ENCODE measurements at regions not wholly inside any gene's neighbourhood (a gene's known extent, or its start where the extent isn't known, plus 50 kb on each side); places are given as distances from the start of the nearest gene placed in this dataset.

- no CpG with 5 or more reads among the region's 2 CpGs for WGBS (ENCODE audit: insufficient coverage, insufficient read length)
- no peak overlapping the region for H3K4me3 ChIP-seq (ENCODE audit: low read length)
- H3K4me1 ChIP-seq (ENCODE audit: control insufficient read depth, insufficient read depth, low read length): no peaks in the 10 kb centered on the region; the same call in 1 of the 2 replicates
- no peaks in the 10 kb centered on the region for H3K27me3 ChIP-seq (ENCODE audit: control insufficient read depth, insufficient read depth, low read length)
- H3K27ac ChIP-seq (ENCODE audit: low read length): no peak overlapping the region
- no peak for DNase-seq (ENCODE audit: low read depth, low spot score)
- no peaks in the 10 kb centered on the region for H3K36me3 ChIP-seq (ENCODE audit: control insufficient read depth, insufficient read depth, low read length)
- H3K9me3 ChIP-seq (ENCODE audit: control insufficient read depth, insufficient read depth, low read length): no peaks in the 10 kb centered on the region
Measured at GRCh38 chr2:185202381-185202780, 536.2 kb upstream of the FSIP2 start.

- Histone ChIP-seq H3K36me3 (ENCODE audit: control insufficient read depth, insufficient read depth, low read length) (no peaks in the 10 kb centered on the region), H3K4me1 (ENCODE audit: control insufficient read depth, insufficient read depth, low read length) (no peaks in the 10 kb centered on the region; the same call in 1 of the 2 replicates), H3K27me3 (ENCODE audit: control insufficient read depth, insufficient read depth, low read length) (no peaks in the 10 kb centered on the region), H3K9me3 (ENCODE audit: control insufficient read depth, insufficient read depth, low read length) (no peaks in the 10 kb centered on the region), H3K4me3 (ENCODE audit: low read length) (no peak overlapping the region), H3K27ac (ENCODE audit: low read length) (no peak overlapping the region)
- no CpG with 5 or more reads among the region's 3 CpGs for WGBS (ENCODE audit: insufficient coverage, insufficient read length)
- DNase-seq (ENCODE audit: low read depth, low spot score): no peak
Measured at GRCh38 chr2:185202945-185203528, 535.6 kb upstream of the FSIP2 start.

- Histone ChIP-seq H3K36me3 (ENCODE audit: control insufficient read depth, insufficient read depth, low read length) (no peaks in the 10 kb centered on the region), H3K4me1 (ENCODE audit: control insufficient read depth, insufficient read depth, low read length) (no peaks in the 10 kb centered on the region; the same call in 1 of the 2 replicates), H3K9me3 (ENCODE audit: control insufficient read depth, insufficient read depth, low read length) (no peaks in the 10 kb centered on the region), H3K27me3 (ENCODE audit: control insufficient read depth, insufficient read depth, low read length) (no peaks in the 10 kb centered on the region), H3K4me3 (ENCODE audit: low read length) (no peak overlapping the region), H3K27ac (ENCODE audit: low read length) (no peak overlapping the region)
- no CpG with 5 or more reads among the region's 1 CpG for WGBS (ENCODE audit: insufficient coverage, insufficient read length)
- DNase-seq (ENCODE audit: low read depth, low spot score): peak; percentile 54
Measured at GRCh38 chr2:185208261-185208660, 530.3 kb upstream of the FSIP2 start.

GRCh38 chr2:185215497-185215896 is 523.1 kb upstream of the FSIP2 start:
- Histone ChIP-seq H3K4me1 (ENCODE audit: control insufficient read depth, insufficient read depth, low read length) (no peaks in the 10 kb centered on the region), H3K27me3 (ENCODE audit: control insufficient read depth, insufficient read depth, low read length) (no peaks in the 10 kb centered on the region), H3K4me3 (ENCODE audit: low read length) (no peak overlapping the region), H3K27ac (ENCODE audit: low read length) (no peak overlapping the region), H3K36me3 (ENCODE audit: control insufficient read depth, insufficient read depth, low read length) (no peaks in the 10 kb centered on the region), H3K9me3 (ENCODE audit: control insufficient read depth, insufficient read depth, low read length) (no peaks in the 10 kb centered on the region)
- no peak for DNase-seq (ENCODE audit: low read depth, low spot score)
- WGBS (ENCODE audit: insufficient coverage, insufficient read length): no CpG with 5 or more reads among the region's 3 CpGs

GRCh38 chr2:185219981-185220380 is 518.6 kb upstream of the FSIP2 start:
- DNase-seq (ENCODE audit: low read depth, low spot score): no peak
- WGBS (ENCODE audit: insufficient coverage, insufficient read length): no CpG with 5 or more reads among the region's 3 CpGs

GRCh38 chr2:185222311-185222710 is 516.3 kb upstream of the FSIP2 start:
- WGBS (ENCODE audit: insufficient coverage, insufficient read length): no CpG with 5 or more reads among the region's 1 CpG
- Histone ChIP-seq H3K27ac (ENCODE audit: low read length) (no peak overlapping the region), H3K4me1 (ENCODE audit: control insufficient read depth, insufficient read depth, low read length) (no peaks in the 10 kb centered on the region), H3K27me3 (ENCODE audit: control insufficient read depth, insufficient read depth, low read length) (no peaks in the 10 kb centered on the region), H3K9me3 (ENCODE audit: control insufficient read depth, insufficient read depth, low read length) (no peaks in the 10 kb centered on the region), H3K4me3 (ENCODE audit: low read length) (no peak overlapping the region), H3K36me3 (ENCODE audit: control insufficient read depth, insufficient read depth, low read length) (no peaks in the 10 kb centered on the region)
- DNase-seq (ENCODE audit: low read depth, low spot score): no peak

More at GRCh38 chr2:185219981-185220380, 518.6 kb upstream of the FSIP2 start:
- Histone ChIP-seq H3K36me3 (ENCODE audit: control insufficient read depth, insufficient read depth, low read length) (no peaks in the 10 kb centered on the region), H3K9me3 (ENCODE audit: control insufficient read depth, insufficient read depth, low read length) (no peaks in the 10 kb centered on the region), H3K27me3 (ENCODE audit: control insufficient read depth, insufficient read depth, low read length) (no peaks in the 10 kb centered on the region), H3K4me3 (ENCODE audit: low read length) (no peak overlapping the region), H3K4me1 (ENCODE audit: control insufficient read depth, insufficient read depth, low read length) (no peaks in the 10 kb centered on the region), H3K27ac (ENCODE audit: low read length) (no peak overlapping the region)

GRCh38 chr2:185227391-185227790 is 511.2 kb upstream of the FSIP2 start:
- no CpG with 5 or more reads among the region's 3 CpGs for WGBS (ENCODE audit: insufficient coverage, insufficient read length)
- Histone ChIP-seq H3K27ac (ENCODE audit: low read length) (no peak overlapping the region), H3K9me3 (ENCODE audit: control insufficient read depth, insufficient read depth, low read length) (no peaks in the 10 kb centered on the region), H3K27me3 (ENCODE audit: control insufficient read depth, insufficient read depth, low read length) (no peaks in the 10 kb centered on the region), H3K4me1 (ENCODE audit: control insufficient read depth, insufficient read depth, low read length) (no peaks in the 10 kb centered on the region), H3K4me3 (ENCODE audit: low read length) (no peak overlapping the region), H3K36me3 (ENCODE audit: control insufficient read depth, insufficient read depth, low read length) (no peaks in the 10 kb centered on the region)
- DNase-seq (ENCODE audit: low read depth, low spot score): no peak

- Histone ChIP-seq H3K36me3 (ENCODE audit: control insufficient read depth, insufficient read depth, low read length) (no peaks in the 10 kb centered on the region), H3K9me3 (ENCODE audit: control insufficient read depth, insufficient read depth, low read length) (no peaks in the 10 kb centered on the region), H3K4me3 (ENCODE audit: low read length) (no peak overlapping the region), H3K4me1 (ENCODE audit: control insufficient read depth, insufficient read depth, low read length) (no peaks in the 10 kb centered on the region), H3K27me3 (ENCODE audit: control insufficient read depth, insufficient read depth, low read length) (no peaks in the 10 kb centered on the region), H3K27ac (ENCODE audit: low read length) (no peak overlapping the region)
- no peak for DNase-seq (ENCODE audit: low read depth, low spot score)
- no CpG with 5 or more reads among the region's 1 CpG for WGBS (ENCODE audit: insufficient coverage, insufficient read length)
Measured at GRCh38 chr2:185239491-185239890, 499.1 kb upstream of the FSIP2 start.

- Histone ChIP-seq H3K27me3 (ENCODE audit: control insufficient read depth, insufficient read depth, low read length) (no peaks in the 10 kb centered on the region), H3K4me1 (ENCODE audit: control insufficient read depth, insufficient read depth, low read length) (no peaks in the 10 kb centered on the region; the same call in 1 of the 2 replicates), H3K9me3 (ENCODE audit: control insufficient read depth, insufficient read depth, low read length) (no peaks in the 10 kb centered on the region), H3K27ac (ENCODE audit: low read length) (no peak overlapping the region), H3K4me3 (ENCODE audit: low read length) (no peak overlapping the region), H3K36me3 (ENCODE audit: control insufficient read depth, insufficient read depth, low read length) (no peaks in the 10 kb centered on the region)
- DNase-seq (ENCODE audit: low read depth, low spot score): no peak
- WGBS (ENCODE audit: insufficient coverage, insufficient read length): no CpG with 5 or more reads among the region's 4 CpGs
Measured at GRCh38 chr2:185240796-185241195, 497.8 kb upstream of the FSIP2 start.

- WGBS (ENCODE audit: insufficient coverage, insufficient read length): no CpG with 5 or more reads among the region's 13 CpGs
- H3K4me3 ChIP-seq (ENCODE audit: low read length): no peak overlapping the region
- no peak overlapping the region for H3K27ac ChIP-seq (ENCODE audit: low read length)
- no peak for DNase-seq (ENCODE audit: low read depth, low spot score)
- no peaks in the 10 kb centered on the region for H3K9me3 ChIP-seq (ENCODE audit: control insufficient read depth, insufficient read depth, low read length)
- no peaks in the 10 kb centered on the region; the same call in 1 of the 2 replicates for H3K4me1 ChIP-seq (ENCODE audit: control insufficient read depth, insufficient read depth, low read length)
- H3K27me3 ChIP-seq (ENCODE audit: control insufficient read depth, insufficient read depth, low read length): no peaks in the 10 kb centered on the region
- H3K36me3 ChIP-seq (ENCODE audit: control insufficient read depth, insufficient read depth, low read length): no peaks in the 10 kb centered on the region
Measured at GRCh38 chr2:185241556-185241955, 497.0 kb upstream of the FSIP2 start.

GRCh38 chr2:185242462-185242861 is 496.1 kb upstream of the FSIP2 start:
- Histone ChIP-seq H3K27ac (ENCODE audit: low read length) (no peak overlapping the region), H3K4me3 (ENCODE audit: low read length) (no peak overlapping the region), H3K4me1 (ENCODE audit: control insufficient read depth, insufficient read depth, low read length) (no peaks in the 10 kb centered on the region; the same call in 1 of the 2 replicates), H3K36me3 (ENCODE audit: control insufficient read depth, insufficient read depth, low read length) (no peaks in the 10 kb centered on the region), H3K27me3 (ENCODE audit: control insufficient read depth, insufficient read depth, low read length) (no peaks in the 10 kb centered on the region), H3K9me3 (ENCODE audit: control insufficient read depth, insufficient read depth, low read length) (no peaks in the 10 kb centered on the region)
- WGBS (ENCODE audit: insufficient coverage, insufficient read length): no CpG with 5 or more reads among the region's 2 CpGs
- DNase-seq (ENCODE audit: low read depth, low spot score): no peak

All from iPS DF 6.9 (cell line).